RWPE1 (cell line): ENCODE measurements at regions not wholly inside any gene's neighbourhood (a gene's known extent, or its start where the extent isn't known, plus 50 kb on each side); places are given as distances from the start of the nearest gene placed in this dataset.
"Not testable (repeated sequence)": the region's sequence is repeated elsewhere in the genome, so short reads cannot be mapped to it uniquely, and the experiment has no call there.

ENCODE experiments used
- CTCF ChIA-PET: fragments of 350-600 bp; sonication (Branson Sonifier 250); formaldehyde crosslinking; extraction: SDS; loops from one replicate; lab custom pipeline; 2021; lab: Yijun Ruan, JAX
- POLR2A ChIA-PET: fragments of 400-600 bp; formaldehyde crosslinking; extraction: SDS; loops from one replicate; lab custom pipeline; 2020; ENCODE audit warnings: antibody characterized with exemption; ENCODE audit not compliant: low non-redundant PET; lab: Yijun Ruan, JAX
- DNase-seq: peaks from one replicate; pipeline ENCODE4 v3.0.0; 2012; ENCODE audit warnings: low spot score
- H3K27ac ChIP-seq: fragments of 450-650 bp; 2 replicates; pipeline ENCODE4 v1.5.1; 2017
- CTCF ChIP-seq: fragments of 450-650 bp; conservative IDR thresholded peaks from 2 replicates; pipeline ENCODE4 v1.5.1; 2017; ENCODE audit warnings: low read depth, mild to moderate bottlenecking

- H3K27ac ChIP-seq, result no peak overlapping the region
- ChIA-PET CTCF (no interaction called here), POLR2A (no interaction called here)
- DNase-seq, result no peak
- TF ChIP-seq CTCF, result no peak
Measured at GRCh38 chr22:44645531-44645930, 56.5 kb upstream of the PRR5 start.

GRCh38 chr22:44645083-44645482 is 56.9 kb upstream of the PRR5 start:
- ChIA-PET POLR2A (no interaction called here), CTCF (no interaction called here)
- DNase-seq, result no peak
- H3K27ac ChIP-seq, result no peak overlapping the region
- no peak for TF ChIP-seq CTCF

- POLR2A ChIA-PET, CTCF ChIA-PET: not testable (repeated sequence)
Measured at GRCh38 chr22:44643526-44644101, 58.4 kb upstream of the PRR5 start.

GRCh38 chr22:44642096-44642644 is 59.8 kb upstream of the PRR5 start:
- no peak overlapping the region for H3K27ac ChIP-seq
- ChIA-PET POLR2A (no interaction called here), CTCF (no interaction called here)
- no peak for TF ChIP-seq CTCF
- DNase-seq, result no peak

More at GRCh38 chr22:44643526-44644101, 58.4 kb upstream of the PRR5 start:
- not testable (repeated sequence) for H3K27ac ChIP-seq, DNase-seq

- no peak overlapping the region for H3K27ac ChIP-seq
- ChIA-PET POLR2A (no interaction called here), CTCF (no interaction called here)
- TF ChIP-seq CTCF, result no peak
- DNase-seq, result no peak
Measured at GRCh38 chr22:44640618-44641155, 61.3 kb upstream of the PRR5 start.

- ChIA-PET CTCF (no interaction called here), POLR2A (no interaction called here)
- TF ChIP-seq CTCF, result no peak
- H3K27ac ChIP-seq, result no peak overlapping the region
- no peak for DNase-seq
Measured at GRCh38 chr22:44639891-44640617, 62.0 kb upstream of the PRR5 start.
